GDM1 (cell line): ENCODE measurements at regions not wholly inside any gene's neighbourhood (a gene's known extent, or its start where the extent isn't known, plus 50 kb on each side); places are given as distances from the start of the nearest gene placed in this dataset.

ENCODE experiments used
- DNase-seq: peaks from one replicate; lab custom pipeline; 2025; lab: John Stamatoyannopoulos, UW

GRCh38 chr10:8898745-8899330, 844.4 kb downstream of the GATA3 start:
- no peak for DNase-seq

GRCh38 chr10:8902926-8903325, 848.4 kb downstream of the GATA3 start:
- DNase-seq = no peak

GRCh38 chr10:8908013-8908412, 853.5 kb downstream of the GATA3 start:
- DNase-seq = no peak

- DNase-seq = no peak
Measured at GRCh38 chr10:8910314-8910713, 855.8 kb downstream of the GATA3 start.

- DNase-seq = no peak
Measured at GRCh38 chr10:8911032-8911431, 856.5 kb downstream of the GATA3 start.

- no peak for DNase-seq
Measured at GRCh38 chr10:8912108-8912507, 857.6 kb downstream of the GATA3 start.

GRCh38 chr10:8913720-8914119, 859.2 kb downstream of the GATA3 start:
- no peak for DNase-seq

GRCh38 chr10:8919280-8919679, 864.8 kb downstream of the GATA3 start:
- no peak for DNase-seq

GRCh38 chr10:8921568-8921967, 867.1 kb downstream of the GATA3 start:
- DNase-seq = no peak

GRCh38 chr10:8923096-8923495, 868.6 kb downstream of the GATA3 start:
- no peak for DNase-seq

- DNase-seq = no peak
Measured at GRCh38 chr10:8927705-8928104, 873.2 kb downstream of the GATA3 start.

GRCh38 chr10:8946451-8946850, 892.0 kb downstream of the GATA3 start:
- DNase-seq = no peak

GRCh38 chr10:8950978-8951377, 896.5 kb downstream of the GATA3 start:
- DNase-seq = no peak

- no peak for DNase-seq
Measured at GRCh38 chr10:8951440-8952089, 897.1 kb downstream of the GATA3 start.

GRCh38 chr10:8956400-8956799, 901.9 kb downstream of the GATA3 start:
- no peak for DNase-seq

- DNase-seq = no peak
Measured at GRCh38 chr10:8962249-8962648, 907.8 kb downstream of the GATA3 start.

- no peak for DNase-seq
Measured at GRCh38 chr10:8967061-8967460, 912.6 kb downstream of the GATA3 start.

- no peak for DNase-seq
Measured at GRCh38 chr10:8969853-8970252, 915.4 kb downstream of the GATA3 start.

GRCh38 chr10:8975535-8975934, 921.0 kb downstream of the GATA3 start:
- no peak for DNase-seq

GRCh38 chr10:8978100-8978499, 923.6 kb downstream of the GATA3 start:
- no peak for DNase-seq

GRCh38 chr10:8979976-8980375, 925.5 kb downstream of the GATA3 start:
- no peak for DNase-seq

GRCh38 chr10:8981277-8981676, 926.8 kb downstream of the GATA3 start:
- no peak for DNase-seq

GRCh38 chr10:8985651-8986050, 931.2 kb downstream of the GATA3 start:
- no peak for DNase-seq

GRCh38 chr10:8986975-8987374, 932.5 kb downstream of the GATA3 start:
- DNase-seq = no peak
